ENCODE measurements at regions not wholly inside any gene's neighbourhood (a gene's known extent, or its start where the extent isn't known, plus 50 kb on each side); places are given as distances from the start of the nearest gene placed in this dataset.

GRCh38 chr9:117555964-117556629, 141.2 kb upstream of the ASTN2 start:
- no peaks in the 10 kb centered on the region for H3K36me3 ChIP-seq (ENCODE audit: control insufficient read depth in 2 of 2, insufficient read depth in 2 of 2, low read length in 1 of 2)
- no peak overlapping the region for H3K4me3 ChIP-seq (ENCODE audit: low read length in 2 of 2)
- H3K27me3 ChIP-seq (ENCODE audit: control insufficient read depth in 2 of 2, insufficient read depth in 1 of 2, low read length in 1 of 2): no peaks in the 10 kb centered on the region
- WGBS: 57% methylated on average over 5 of the region's 5 CpGs
- no peaks in the 10 kb centered on the region for H3K9me3 ChIP-seq (ENCODE audit: control insufficient read depth in 2 of 2, insufficient read depth in 1 of 2, low read length in 1 of 2)
- no peaks in the 10 kb centered on the region for H3K4me1 ChIP-seq (ENCODE audit: control insufficient read depth in 2 of 2, insufficient read depth in 2 of 2, low read length in 2 of 2)
- no peak overlapping the region for H3K27ac ChIP-seq (ENCODE audit: low read depth in 1 of 2, low read length in 1 of 2)
- peak in 3 of 9 donors; percentile 5 to 20 (median 12) for DNase-seq (ENCODE audit: low read depth in 6 of 9, low spot score in 9 of 9)

GRCh38 chr9:117552811-117553210, 138.0 kb upstream of the ASTN2 start:
- Histone ChIP-seq H3K27me3 (ENCODE audit: control insufficient read depth in 2 of 2, insufficient read depth in 1 of 2, low read length in 1 of 2) (no peaks in the 10 kb centered on the region), H3K9me3 (ENCODE audit: control insufficient read depth in 2 of 2, insufficient read depth in 1 of 2, low read length in 1 of 2) (no peaks in the 10 kb centered on the region), H3K4me3 (ENCODE audit: low read length in 2 of 2) (no peak overlapping the region), H3K4me1 (ENCODE audit: control insufficient read depth in 2 of 2, insufficient read depth in 2 of 2, low read length in 2 of 2) (no peaks in the 10 kb centered on the region), H3K36me3 (ENCODE audit: control insufficient read depth in 2 of 2, insufficient read depth in 2 of 2, low read length in 1 of 2) (no peaks in the 10 kb centered on the region), H3K27ac (ENCODE audit: low read depth in 1 of 2, low read length in 1 of 2) (no peak overlapping the region)
- 91% methylated on average over 2 of the region's 2 CpGs for WGBS
- no peak for DNase-seq (ENCODE audit: low read depth in 6 of 9, low spot score in 9 of 9)

- DNase-seq (ENCODE audit: low read depth in 6 of 9, low spot score in 9 of 9): no peak
- 44% methylated on average over 2 of the region's 2 CpGs for WGBS
- H3K4me3 ChIP-seq (ENCODE audit: low read length in 2 of 2): no peak overlapping the region
- no peaks in the 10 kb centered on the region for H3K4me1 ChIP-seq (ENCODE audit: control insufficient read depth in 2 of 2, insufficient read depth in 2 of 2, low read length in 2 of 2)
- no peaks in the 10 kb centered on the region for H3K27me3 ChIP-seq (ENCODE audit: control insufficient read depth in 2 of 2, insufficient read depth in 1 of 2, low read length in 1 of 2)
- H3K9me3 ChIP-seq (ENCODE audit: control insufficient read depth in 2 of 2, insufficient read depth in 1 of 2, low read length in 1 of 2): no peaks in the 10 kb centered on the region
- H3K36me3 ChIP-seq (ENCODE audit: control insufficient read depth in 2 of 2, insufficient read depth in 2 of 2, low read length in 1 of 2): no peaks in the 10 kb centered on the region
- H3K27ac ChIP-seq (ENCODE audit: low read depth in 1 of 2, low read length in 1 of 2): no peak overlapping the region
These were observed 136.3 kb upstream of the ASTN2 start for GRCh38 chr9:117551171-117551570.

GRCh38 chr9:117549444-117549843, 134.6 kb upstream of the ASTN2 start:
- 63% methylated on average over 3 of the region's 3 CpGs for WGBS
- no peaks in the 10 kb centered on the region for H3K9me3 ChIP-seq (ENCODE audit: control insufficient read depth in 2 of 2, insufficient read depth in 1 of 2, low read length in 1 of 2)
- H3K27me3 ChIP-seq (ENCODE audit: control insufficient read depth in 2 of 2, insufficient read depth in 1 of 2, low read length in 1 of 2): no peaks in the 10 kb centered on the region
- no peaks in the 10 kb centered on the region for H3K4me1 ChIP-seq (ENCODE audit: control insufficient read depth in 2 of 2, insufficient read depth in 2 of 2, low read length in 2 of 2)
- no peak for DNase-seq (ENCODE audit: low read depth in 6 of 9, low spot score in 9 of 9)
- no peak overlapping the region for H3K4me3 ChIP-seq (ENCODE audit: low read length in 2 of 2)
- no peaks in the 10 kb centered on the region for H3K36me3 ChIP-seq (ENCODE audit: control insufficient read depth in 2 of 2, insufficient read depth in 2 of 2, low read length in 1 of 2)
- no peak overlapping the region for H3K27ac ChIP-seq (ENCODE audit: low read depth in 1 of 2, low read length in 1 of 2)

- H3K4me1 ChIP-seq (ENCODE audit: control insufficient read depth in 2 of 2, insufficient read depth in 2 of 2, low read length in 2 of 2): no peaks in the 10 kb centered on the region
- no peaks in the 10 kb centered on the region for H3K36me3 ChIP-seq (ENCODE audit: control insufficient read depth in 2 of 2, insufficient read depth in 2 of 2, low read length in 1 of 2)
- no peaks in the 10 kb centered on the region for H3K9me3 ChIP-seq (ENCODE audit: control insufficient read depth in 2 of 2, insufficient read depth in 1 of 2, low read length in 1 of 2)
- DNase-seq (ENCODE audit: low read depth in 6 of 9, low spot score in 9 of 9): no peak
- 94% methylated on average over 2 of the region's 2 CpGs for WGBS
- H3K27me3 ChIP-seq (ENCODE audit: control insufficient read depth in 2 of 2, insufficient read depth in 1 of 2, low read length in 1 of 2): no peaks in the 10 kb centered on the region
- H3K27ac ChIP-seq (ENCODE audit: low read depth in 1 of 2, low read length in 1 of 2): no peak overlapping the region
- no peak overlapping the region for H3K4me3 ChIP-seq (ENCODE audit: low read length in 2 of 2)
These were observed 133.7 kb upstream of the ASTN2 start for GRCh38 chr9:117548556-117548955.

- no peaks in the 10 kb centered on the region for H3K36me3 ChIP-seq (ENCODE audit: control insufficient read depth in 2 of 2, insufficient read depth in 2 of 2, low read length in 1 of 2)
- DNase-seq (ENCODE audit: low read depth in 6 of 9, low spot score in 9 of 9): no peak
- H3K27ac ChIP-seq (ENCODE audit: low read depth in 1 of 2, low read length in 1 of 2): no peak overlapping the region
- no peak overlapping the region for H3K4me3 ChIP-seq (ENCODE audit: low read length in 2 of 2)
- WGBS: 85% methylated on average over 3 of the region's 3 CpGs
- no peaks in the 10 kb centered on the region for H3K9me3 ChIP-seq (ENCODE audit: control insufficient read depth in 2 of 2, insufficient read depth in 1 of 2, low read length in 1 of 2)
- H3K27me3 ChIP-seq (ENCODE audit: control insufficient read depth in 2 of 2, insufficient read depth in 1 of 2, low read length in 1 of 2): no peaks in the 10 kb centered on the region
- no peaks in the 10 kb centered on the region for H3K4me1 ChIP-seq (ENCODE audit: control insufficient read depth in 2 of 2, insufficient read depth in 2 of 2, low read length in 2 of 2)
These were observed 133.0 kb upstream of the ASTN2 start for GRCh38 chr9:117547904-117548303.

GRCh38 chr9:117546894-117547678, 132.2 kb upstream of the ASTN2 start:
- Histone ChIP-seq H3K27ac (ENCODE audit: low read depth in 1 of 2, low read length in 1 of 2) (no peak overlapping the region), H3K36me3 (ENCODE audit: control insufficient read depth in 2 of 2, insufficient read depth in 2 of 2, low read length in 1 of 2) (no peaks in the 10 kb centered on the region), H3K4me3 (ENCODE audit: low read length in 2 of 2) (no peak overlapping the region), H3K9me3 (ENCODE audit: control insufficient read depth in 2 of 2, insufficient read depth in 1 of 2, low read length in 1 of 2) (no peaks in the 10 kb centered on the region), H3K4me1 (ENCODE audit: control insufficient read depth in 2 of 2, insufficient read depth in 2 of 2, low read length in 2 of 2) (no peaks in the 10 kb centered on the region), H3K27me3 (ENCODE audit: control insufficient read depth in 2 of 2, insufficient read depth in 1 of 2, low read length in 1 of 2) (no peaks in the 10 kb centered on the region)
- 29% methylated on average over 20 of the region's 20 CpGs for WGBS
- DNase-seq (ENCODE audit: low read depth in 6 of 9, low spot score in 9 of 9): peak in 2 of 9 donors; percentile 3 to 4

- 97% methylated on average over 1 of the region's 1 CpG for WGBS
- H3K4me3 ChIP-seq (ENCODE audit: low read length in 2 of 2): no peak overlapping the region
- no peaks in the 10 kb centered on the region for H3K9me3 ChIP-seq (ENCODE audit: control insufficient read depth in 2 of 2, insufficient read depth in 1 of 2, low read length in 1 of 2)
- DNase-seq (ENCODE audit: low read depth in 6 of 9, low spot score in 9 of 9): no peak
- no peak overlapping the region for H3K27ac ChIP-seq (ENCODE audit: low read depth in 1 of 2, low read length in 1 of 2)
- H3K4me1 ChIP-seq (ENCODE audit: control insufficient read depth in 2 of 2, insufficient read depth in 2 of 2, low read length in 2 of 2): no peaks in the 10 kb centered on the region
- no peaks in the 10 kb centered on the region for H3K36me3 ChIP-seq (ENCODE audit: control insufficient read depth in 2 of 2, insufficient read depth in 2 of 2, low read length in 1 of 2)
- H3K27me3 ChIP-seq (ENCODE audit: control insufficient read depth in 2 of 2, insufficient read depth in 1 of 2, low read length in 1 of 2): no peaks in the 10 kb centered on the region
These were observed 131.0 kb upstream of the ASTN2 start for GRCh38 chr9:117545846-117546245.

- Histone ChIP-seq H3K4me3 (ENCODE audit: low read length in 2 of 2) (no peak overlapping the region), H3K36me3 (ENCODE audit: control insufficient read depth in 2 of 2, insufficient read depth in 2 of 2, low read length in 1 of 2) (no peaks in the 10 kb centered on the region), H3K27me3 (ENCODE audit: control insufficient read depth in 2 of 2, insufficient read depth in 1 of 2, low read length in 1 of 2) (no peaks in the 10 kb centered on the region), H3K27ac (ENCODE audit: low read depth in 1 of 2, low read length in 1 of 2) (no peak overlapping the region), H3K9me3 (ENCODE audit: control insufficient read depth in 2 of 2, insufficient read depth in 1 of 2, low read length in 1 of 2) (no peaks in the 10 kb centered on the region), H3K4me1 (ENCODE audit: control insufficient read depth in 2 of 2, insufficient read depth in 2 of 2, low read length in 2 of 2) (no peaks in the 10 kb centered on the region)
- WGBS: 41% methylated on average over 2 of the region's 2 CpGs
- DNase-seq (ENCODE audit: low read depth in 6 of 9, low spot score in 9 of 9): no peak
These were observed 128.2 kb upstream of the ASTN2 start for GRCh38 chr9:117543089-117543488.

Data from thymus (tissue), 11 donors.